ENCODE measurements at regions not wholly inside any gene's neighbourhood (a gene's known extent, or its start where the extent isn't known, plus 50 kb on each side); places are given as distances from the start of the nearest gene placed in this dataset.

- no peak for TF ChIP-seq CTCF (IDR thresholded peaks at IDR 0.05)
- TF ChIP-seq ZFX (IDR thresholded peaks at IDR 0.05; ENCODE audit: borderline replicate concordance) = no peak
- no peak overlapping the region for H3K27ac ChIP-seq
Measured at GRCh38 chr10:78991187-78991586, 77.6 kb upstream of the ZMIZ1 start.

GRCh38 chr10:78992333-78992732 lies 76.4 kb upstream of the ZMIZ1 start:
- H3K27ac ChIP-seq = no peak overlapping the region
- no peak for TF ChIP-seq ZFX (IDR thresholded peaks at IDR 0.05; ENCODE audit: borderline replicate concordance)
- no peak for TF ChIP-seq CTCF (IDR thresholded peaks at IDR 0.05)

GRCh38 chr10:78993261-78993945 lies 75.4 kb upstream of the ZMIZ1 start:
- H3K27ac ChIP-seq = no peak overlapping the region
- TF ChIP-seq ZFX (IDR thresholded peaks at IDR 0.05; ENCODE audit: borderline replicate concordance) (no peak), CTCF (IDR thresholded peaks at IDR 0.05) (no peak)

- TF ChIP-seq CTCF (IDR thresholded peaks at IDR 0.05) (no peak), ZFX (IDR thresholded peaks at IDR 0.05; ENCODE audit: borderline replicate concordance) (no peak)
- H3K27ac ChIP-seq = no peak overlapping the region
Measured at GRCh38 chr10:78995987-78996791, 72.6 kb upstream of the ZMIZ1 start.

- no peak for TF ChIP-seq CTCF (IDR thresholded peaks at IDR 0.05)
- H3K27ac ChIP-seq = no peak overlapping the region
Measured at GRCh38 chr10:78996792-78997129, 72.0 kb upstream of the ZMIZ1 start.

- H3K27ac ChIP-seq = no peak overlapping the region
- TF ChIP-seq ZFX (IDR thresholded peaks at IDR 0.05; ENCODE audit: borderline replicate concordance) = no peak
- no peak for TF ChIP-seq CTCF (IDR thresholded peaks at IDR 0.05)
Measured at GRCh38 chr10:78997635-78998618, 70.8 kb upstream of the ZMIZ1 start.

Data from 22Rv1 (cell line).